ENCODE measurements at regions not wholly inside any gene's neighbourhood (a gene's known extent, or its start where the extent isn't known, plus 50 kb on each side); places are given as distances from the start of the nearest gene placed in this dataset.

DNA sequence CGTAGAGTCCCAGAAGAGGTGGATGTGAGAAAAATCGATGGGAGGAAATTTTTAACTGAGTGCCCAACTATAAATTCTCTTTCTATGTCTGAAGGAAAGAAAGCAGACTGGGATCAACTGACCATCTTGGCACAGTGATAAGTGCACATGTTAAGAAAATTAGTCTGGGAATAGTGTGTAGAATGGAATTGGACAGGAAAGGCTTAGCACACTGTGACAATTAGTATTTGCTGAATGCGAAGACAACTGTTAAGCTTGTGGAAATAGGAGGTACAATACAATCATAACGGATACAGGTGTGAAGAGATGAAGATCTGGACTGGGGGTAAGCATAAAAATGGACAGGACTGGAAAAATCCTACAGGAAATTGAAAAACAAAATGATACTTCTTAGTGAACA, 114.3 kb downstream of the FAM50B start:
- Histone ChIP-seq H3K27ac (ENCODE audit: control insufficient read depth, insufficient read depth, low read length) (no peak overlapping the region), H3K9me1 (ENCODE audit: control insufficient read depth, extremely low read depth, insufficient read depth, low read length) (no peaks in the 10 kb centered on the region), H4K20me1 (ENCODE audit: control insufficient read depth, extremely low read depth, insufficient read depth, low read length) (no peaks in the 10 kb centered on the region), H3K4me1 (ENCODE audit: control insufficient read depth, extremely low read depth, insufficient read depth, low read length) (no peaks in the 10 kb centered on the region), H3K9ac (ENCODE audit: control insufficient read depth, extremely low read depth, insufficient read depth, low read length) (no peak overlapping the region), H3K4me2 (ENCODE audit: control insufficient read depth, extremely low read depth, insufficient read depth, low read depth, low read length) (no peak overlapping the region), H3K36me3 (ENCODE audit: control insufficient read depth in 2 of 2, extremely low read depth in 1 of 2, insufficient read depth in 2 of 2, low read length in 2 of 2) (no peaks in the 10 kb centered on the region), H3K79me2 (ENCODE audit: control insufficient read depth, insufficient read depth, low read length) (no peaks in the 10 kb centered on the region), H3K4me3 (ENCODE audit: control insufficient read depth in 2 of 3, extremely low read depth in 1 of 3, insufficient read depth in 2 of 3, low read depth in 1 of 3, low read length in 3 of 3) (no peak overlapping the region), H3K27me3 (ENCODE audit: control insufficient read depth, extremely low read depth, insufficient read depth, low read length) (no peaks in the 10 kb centered on the region), H3K9me3 (ENCODE audit: control insufficient read depth, low read depth, low read length) (no peaks in the 10 kb centered on the region), H2AFZ (ENCODE audit: control insufficient read depth, low read length) (no peak overlapping the region)
- DNase-seq (ENCODE audit: low read depth, low spot score) (no peak), FAIRE-seq (no peak)
- dilution Hi-C loops (cut with MboI; ENCODE audit: extremely low pct_ligation_motif_present, low sequenced_read_pairs): no loop called here
- TF ChIP-seq EZH2 (IDR thresholded peaks at IDR 0.05; ENCODE audit: low read length) (no peak), CTCF (optimal IDR thresholded peaks at IDR 0.05 in 1 of 3, IDR thresholded peaks at IDR 0.05 in 1 of 3, conservative IDR thresholded peaks at IDR 0.05 in 1 of 3; ENCODE audit: extremely low read depth in 1 of 3, insufficient read depth in 2 of 3, low read length in 3 of 3) (no peak)

GRCh38 chr6:3965071-3965718, 113.7 kb downstream of the FAM217A start:
- no peak overlapping the region for H2AFZ ChIP-seq (ENCODE audit: control insufficient read depth, low read length)
- dilution Hi-C loops (cut with MboI; ENCODE audit: extremely low pct_ligation_motif_present, low sequenced_read_pairs): no loop called here
- H3K4me2 ChIP-seq (ENCODE audit: control insufficient read depth, extremely low read depth, insufficient read depth, low read depth, low read length): no peak overlapping the region
- no peak overlapping the region for H3K4me3 ChIP-seq (ENCODE audit: control insufficient read depth in 2 of 3, extremely low read depth in 1 of 3, insufficient read depth in 2 of 3, low read depth in 1 of 3, low read length in 3 of 3)
- no peaks in the 10 kb centered on the region for H4K20me1 ChIP-seq (ENCODE audit: control insufficient read depth, extremely low read depth, insufficient read depth, low read length)
- no peaks in the 10 kb centered on the region for H3K36me3 ChIP-seq (ENCODE audit: control insufficient read depth in 2 of 2, extremely low read depth in 1 of 2, insufficient read depth in 2 of 2, low read length in 2 of 2)
- no peaks in the 10 kb centered on the region for H3K4me1 ChIP-seq (ENCODE audit: control insufficient read depth, extremely low read depth, insufficient read depth, low read length)
- H3K9me3 ChIP-seq (ENCODE audit: control insufficient read depth, low read depth, low read length): no peaks in the 10 kb centered on the region
- H3K9ac ChIP-seq (ENCODE audit: control insufficient read depth, extremely low read depth, insufficient read depth, low read length): no peak overlapping the region
- no peaks in the 10 kb centered on the region for H3K9me1 ChIP-seq (ENCODE audit: control insufficient read depth, extremely low read depth, insufficient read depth, low read length)
- H3K27me3 ChIP-seq (ENCODE audit: control insufficient read depth, extremely low read depth, insufficient read depth, low read length): no peaks in the 10 kb centered on the region
- H3K27ac ChIP-seq (ENCODE audit: control insufficient read depth, insufficient read depth, low read length): no peak overlapping the region
- no peak for DNase-seq (ENCODE audit: low read depth, low spot score)
- H3K79me2 ChIP-seq (ENCODE audit: control insufficient read depth, insufficient read depth, low read length): no peaks in the 10 kb centered on the region
- TF ChIP-seq CTCF (optimal IDR thresholded peaks at IDR 0.05 in 1 of 3, IDR thresholded peaks at IDR 0.05 in 1 of 3, conservative IDR thresholded peaks at IDR 0.05 in 1 of 3; ENCODE audit: extremely low read depth in 1 of 3, insufficient read depth in 2 of 3, low read length in 3 of 3) (no peak), EZH2 (IDR thresholded peaks at IDR 0.05; ENCODE audit: low read length) (no peak)
- no peak for FAIRE-seq
